ENCODE measurements at regions not wholly inside any gene's neighbourhood (a gene's known extent, or its start where the extent isn't known, plus 50 kb on each side); places are given as distances from the start of the nearest gene placed in this dataset.

GRCh38 chr10:108167766-108168165 is 1003.3 kb upstream of the SORCS1 start:
- TF ChIP-seq CTCF (IDR thresholded peaks at IDR 0.05) (no peak), EZH2 (IDR thresholded peaks at IDR 0.05; ENCODE audit: borderline replicate concordance, insufficient read depth, low read depth, low read length, poor library complexity, severe bottlenecking) (no peak)

Measured in B cell (primary cell).